Fibroblast of lung (primary cell): ENCODE measurements at regions not wholly inside any gene's neighbourhood (a gene's known extent, or its start where the extent isn't known, plus 50 kb on each side); places are given as distances from the start of the nearest gene placed in this dataset.

ENCODE experiments used
- CTCF ChIP-seq, 2 donors: IDR thresholded peaks in 1 of 2; conservative IDR thresholded peaks in 1 of 2; 1 replicate in 1 of 2; 2 replicates in 1 of 2; pipeline ENCODE4 v1.5.1; 2011 to 2012; ENCODE audit warnings: low read length in 2 of 2, control low read depth in 1 of 2, inconsistent platforms in 1 of 2, low read depth in 1 of 2, mild to moderate bottlenecking in 1 of 2
- EZH2 ChIP-seq: IDR thresholded peaks from 2 replicates; pipeline ENCODE4 v1.5.1; 2012; ENCODE audit warnings: low read length, control low read depth, mild to moderate bottlenecking; ENCODE audit errors: missing control alignments

DNA sequence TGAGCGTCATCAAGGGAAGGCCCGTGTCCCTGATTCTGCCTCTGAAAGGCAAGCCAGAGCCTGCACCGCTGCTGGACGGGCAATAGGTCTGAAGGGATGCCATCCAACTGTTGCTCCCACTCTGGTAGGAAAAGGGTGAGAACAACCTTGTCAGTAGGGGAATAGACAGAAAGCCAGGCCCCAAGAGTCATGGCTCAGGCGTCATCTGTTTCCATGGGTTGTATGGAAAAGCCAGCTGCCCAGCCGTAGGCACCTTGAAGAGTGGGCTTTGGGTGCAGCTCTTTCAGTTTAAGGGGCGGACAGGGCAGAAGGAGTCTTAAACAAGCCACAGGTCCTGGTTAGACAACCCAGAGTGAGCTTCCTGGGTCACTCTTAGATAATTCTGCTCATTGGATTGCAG is 66.5 kb downstream of the RNF6 start:
- TF ChIP-seq CTCF (conservative IDR thresholded peaks at IDR 0.05 in 1 of 2, IDR thresholded peaks at IDR 0.05 in 1 of 2; ENCODE audit: low read depth in 1 of 2, low read length in 2 of 2): no peak
- no peak for TF ChIP-seq EZH2
